ENCODE measurements at regions not wholly inside any gene's neighbourhood (a gene's known extent, or its start where the extent isn't known, plus 50 kb on each side); places are given as distances from the start of the nearest gene placed in this dataset.

- ChIA-PET POLR2A (ENCODE audit: low non-redundant PET) (no interaction called here), CTCF (no interaction called here)
- no peak overlapping the region for H3K27ac ChIP-seq (ENCODE audit: low read depth, low read length, poor library complexity, severe bottlenecking)
- H3K4me1 ChIP-seq (ENCODE audit: insufficient read depth, low read length, poor library complexity, severe bottlenecking), result no peaks in the 10 kb centered on the region
- no TSS peak for BruUV-seq (replicated peaks)
- intact Hi-C loops (cut with micrococcal nuclease; ENCODE audit: unreplicated experiment), result no loop called here
- no peaks in the 10 kb centered on the region for H3K27me3 ChIP-seq (replicated peaks; ENCODE audit: insufficient read depth, low read depth, low read length, poor library complexity)
- H3K9me3 ChIP-seq (ENCODE audit: low read depth, low read length, poor library complexity, severe bottlenecking), result no peaks in the 10 kb centered on the region
- DNase-seq (ENCODE audit: low spot score), result no peak
- no peak overlapping the region for H3K4me3 ChIP-seq (ENCODE audit: low read depth, low read length, poor library complexity, severe bottlenecking)
- TF ChIP-seq CTCF (conservative IDR thresholded peaks at IDR 0.05; ENCODE audit: low read depth, low read length) (no peak), EZH2 (IDR thresholded peaks at IDR 0.05; ENCODE audit: borderline replicate concordance, low read depth, low read length, poor library complexity, severe bottlenecking) (no peak)
- no peaks in the 10 kb centered on the region for H3K36me3 ChIP-seq (ENCODE audit: insufficient read depth, low read length, poor library complexity, severe bottlenecking)
Observed at GRCh38 chr3:61347981-61348380, 96.7 kb upstream of the FHIT start.

GRCh38 chr3:61349717-61350116 lies 98.5 kb upstream of the FHIT start:
- Histone ChIP-seq H3K4me1 (ENCODE audit: insufficient read depth, low read length, poor library complexity, severe bottlenecking) (no peaks in the 10 kb centered on the region), H3K4me3 (ENCODE audit: low read depth, low read length, poor library complexity, severe bottlenecking) (no peak overlapping the region), H3K36me3 (ENCODE audit: insufficient read depth, low read length, poor library complexity, severe bottlenecking) (no peaks in the 10 kb centered on the region), H3K9me3 (ENCODE audit: low read depth, low read length, poor library complexity, severe bottlenecking) (no peaks in the 10 kb centered on the region), H3K27me3 (replicated peaks; ENCODE audit: insufficient read depth, low read depth, low read length, poor library complexity) (no peaks in the 10 kb centered on the region), H3K27ac (ENCODE audit: low read depth, low read length, poor library complexity, severe bottlenecking) (no peak overlapping the region)
- no TSS peak for BruUV-seq (replicated peaks)
- DNase-seq (ENCODE audit: low spot score), result no peak
- ChIA-PET POLR2A (ENCODE audit: low non-redundant PET) (no interaction called here), CTCF (no interaction called here)
- no peak for TF ChIP-seq CTCF (conservative IDR thresholded peaks at IDR 0.05; ENCODE audit: low read depth, low read length)
- TF ChIP-seq EZH2 (IDR thresholded peaks at IDR 0.05; ENCODE audit: borderline replicate concordance, low read depth, low read length, poor library complexity, severe bottlenecking), result no peak
- intact Hi-C loops (cut with micrococcal nuclease; ENCODE audit: unreplicated experiment), result no loop called here

- Histone ChIP-seq H3K36me3 (ENCODE audit: insufficient read depth, low read length, poor library complexity, severe bottlenecking) (no peaks in the 10 kb centered on the region), H3K4me3 (ENCODE audit: low read depth, low read length, poor library complexity, severe bottlenecking) (no peak overlapping the region), H3K27ac (ENCODE audit: low read depth, low read length, poor library complexity, severe bottlenecking) (no peak overlapping the region), H3K4me1 (ENCODE audit: insufficient read depth, low read length, poor library complexity, severe bottlenecking) (no peaks in the 10 kb centered on the region), H3K9me3 (ENCODE audit: low read depth, low read length, poor library complexity, severe bottlenecking) (no peaks in the 10 kb centered on the region), H3K27me3 (replicated peaks; ENCODE audit: insufficient read depth, low read depth, low read length, poor library complexity) (no peaks in the 10 kb centered on the region)
- POLR2A ChIA-PET (ENCODE audit: low non-redundant PET), result no interaction called here
- CTCF ChIA-PET, result no interaction called here
- no peak for DNase-seq (ENCODE audit: low spot score)
- no TSS peak for BruUV-seq (replicated peaks)
- intact Hi-C loops (cut with micrococcal nuclease; ENCODE audit: unreplicated experiment), result no loop called here
- TF ChIP-seq CTCF (conservative IDR thresholded peaks at IDR 0.05; ENCODE audit: low read depth, low read length), result no peak
- no peak for TF ChIP-seq EZH2 (IDR thresholded peaks at IDR 0.05; ENCODE audit: borderline replicate concordance, low read depth, low read length, poor library complexity, severe bottlenecking)
Observed at GRCh38 chr3:61350782-61351309, 99.6 kb upstream of the FHIT start.

Measured in A673 (cell line).